NCI-H446 (cell line): ENCODE measurements at regions not wholly inside any gene's neighbourhood (a gene's known extent, or its start where the extent isn't known, plus 50 kb on each side); places are given as distances from the start of the nearest gene placed in this dataset.
"Not testable (repeated sequence)": the region's sequence is repeated elsewhere in the genome, so short reads cannot be mapped to it uniquely, and the experiment has no call there.

Source experiments
- DNase-seq, 2 experiments: peaks; one replicate each; lab custom pipeline; 2025; lab: John Stamatoyannopoulos, UW

DNA sequence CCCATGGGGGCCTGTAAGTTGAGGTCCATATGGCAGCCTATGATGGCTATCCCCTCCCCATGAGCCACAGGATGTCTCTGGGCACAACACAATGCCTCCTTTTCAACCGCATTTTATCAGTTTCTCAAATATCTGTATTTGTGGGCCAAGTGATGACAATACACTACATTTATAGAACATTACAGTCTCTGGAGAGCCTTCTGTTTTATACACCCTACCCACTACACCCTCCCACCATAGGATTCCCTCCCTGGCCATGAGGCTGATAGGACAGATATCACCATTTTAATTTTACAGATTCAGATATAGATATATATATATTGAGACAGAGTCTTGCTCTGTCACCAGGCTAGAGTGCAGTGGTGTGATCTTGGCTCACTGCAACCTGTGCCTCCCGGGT lies 236.8 kb downstream of the ENC1 start:
- DNase-seq = no peak

- DNase-seq = no peak
Observed at GRCh38 chr5:74402553-74402952, 238.0 kb downstream of the ENC1 start.

DNA sequence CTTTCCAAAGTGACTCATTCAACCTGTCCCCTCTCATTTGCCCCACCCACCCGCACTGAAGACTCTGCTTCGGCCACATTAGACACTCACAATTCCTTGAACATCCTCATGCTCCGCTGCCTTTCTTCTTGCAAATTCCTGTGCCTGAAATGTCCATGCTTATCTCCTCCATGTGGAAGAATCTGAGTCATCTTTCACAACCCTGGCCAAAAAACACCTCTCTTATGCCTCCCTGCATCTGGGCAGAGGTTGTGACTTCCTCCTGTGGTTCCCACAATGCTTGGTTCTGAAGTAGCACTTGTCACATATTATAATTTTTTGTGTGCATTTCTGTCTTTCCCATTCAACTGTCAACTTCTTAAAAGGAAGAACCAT lies 238.6 kb downstream of the ENC1 start:
- no peak for DNase-seq

DNA sequence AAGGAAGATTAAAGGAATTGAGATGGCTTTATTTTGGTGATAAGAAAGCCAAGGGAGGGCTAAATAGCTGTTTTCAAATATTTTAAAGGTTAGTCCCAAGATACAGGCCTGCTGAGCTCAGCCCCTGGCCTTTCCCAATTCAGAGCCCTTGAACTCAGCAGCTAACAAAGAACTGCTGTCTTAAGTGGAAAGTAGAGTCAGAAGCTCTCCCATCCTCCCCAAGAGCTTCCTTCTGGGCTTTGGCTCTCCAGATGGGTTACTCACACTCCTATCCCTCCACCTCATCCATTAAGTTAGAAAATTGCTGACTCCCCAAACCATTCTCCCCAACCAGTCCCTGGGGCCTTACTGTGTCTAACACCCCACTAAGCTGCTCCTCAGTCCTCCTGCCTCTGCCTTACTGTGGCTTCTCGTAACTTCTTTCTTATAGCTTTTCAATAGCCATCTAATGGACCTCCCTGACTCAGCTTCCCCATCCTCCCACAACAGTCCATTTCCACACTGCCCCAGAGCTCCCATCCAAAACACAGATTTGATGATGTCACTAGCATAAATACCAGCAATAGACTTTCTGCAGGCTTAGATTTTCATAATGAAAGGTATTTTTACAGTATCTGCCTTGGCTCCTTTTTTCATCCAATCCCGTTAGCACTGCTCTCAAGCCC lies 239.1 kb downstream of the ENC1 start:
- no peak for DNase-seq

DNA sequence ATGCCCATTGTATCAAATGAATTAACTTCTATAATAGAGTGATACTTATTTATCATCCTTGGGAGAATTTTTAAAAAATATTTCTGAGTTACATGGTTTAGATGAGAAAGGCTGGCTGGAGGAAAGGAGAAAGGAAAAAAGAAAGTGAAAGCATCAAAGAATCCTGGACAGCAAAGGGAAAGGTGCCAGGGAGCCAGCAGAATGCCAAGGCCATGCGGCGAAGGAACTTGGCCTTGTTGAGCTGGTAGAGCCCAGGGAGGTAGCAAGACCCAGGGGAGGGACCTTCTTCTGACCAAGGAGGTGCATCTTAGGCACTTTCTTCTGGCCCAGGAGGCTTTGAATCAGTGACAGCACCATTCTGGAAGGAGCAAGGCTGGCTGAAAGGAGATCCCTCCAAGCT lies 240.5 kb downstream of the ENC1 start:
- no peak for DNase-seq

GRCh38 chr5:74396913-74397622 lies 243.5 kb downstream of the ENC1 start:
- DNase-seq = no peak

GRCh38 chr5:74394916-74395880 lies 245.3 kb downstream of the ENC1 start:
- no peak for DNase-seq

DNA sequence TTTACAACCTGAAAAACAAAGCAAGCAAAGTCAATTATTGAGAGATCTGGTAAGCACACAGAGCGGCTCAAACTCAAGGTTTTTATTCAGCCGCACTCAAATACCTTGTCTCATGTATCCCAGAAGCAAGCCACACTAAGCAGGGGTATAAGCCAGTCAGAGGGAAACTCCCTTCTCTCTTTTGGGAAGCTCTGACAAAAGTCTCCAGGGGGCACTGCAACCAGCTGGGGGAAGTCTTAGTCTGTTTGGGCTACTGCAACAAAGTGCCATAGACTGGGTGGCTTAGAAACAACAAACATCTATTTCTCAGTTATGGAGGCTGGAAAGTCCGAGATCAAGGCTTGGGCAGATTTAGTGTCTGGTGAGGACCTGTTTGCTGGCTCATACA lies 246.0 kb downstream of the ENC1 start:
- no peak for DNase-seq

DNA sequence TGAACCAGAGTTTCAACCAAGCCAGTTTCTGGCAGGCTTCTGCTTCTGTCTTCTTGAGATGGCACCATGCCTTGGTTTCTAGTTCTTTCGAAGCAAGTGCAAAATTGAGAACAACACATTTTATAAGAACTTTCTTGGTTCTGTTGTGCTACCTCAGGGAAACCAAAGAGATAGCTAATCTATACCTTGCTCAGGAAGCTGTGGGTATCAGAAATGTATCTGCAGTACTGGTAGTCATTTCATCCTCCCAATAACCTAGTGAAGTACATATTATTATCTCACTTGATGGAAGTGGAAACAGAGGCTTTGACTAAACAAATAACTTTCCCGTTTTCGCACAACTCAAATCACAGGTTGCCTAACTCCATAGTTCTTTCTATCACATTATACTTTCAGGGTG lies 246.6 kb downstream of the ENC1 start:
- DNase-seq = no peak

DNA sequence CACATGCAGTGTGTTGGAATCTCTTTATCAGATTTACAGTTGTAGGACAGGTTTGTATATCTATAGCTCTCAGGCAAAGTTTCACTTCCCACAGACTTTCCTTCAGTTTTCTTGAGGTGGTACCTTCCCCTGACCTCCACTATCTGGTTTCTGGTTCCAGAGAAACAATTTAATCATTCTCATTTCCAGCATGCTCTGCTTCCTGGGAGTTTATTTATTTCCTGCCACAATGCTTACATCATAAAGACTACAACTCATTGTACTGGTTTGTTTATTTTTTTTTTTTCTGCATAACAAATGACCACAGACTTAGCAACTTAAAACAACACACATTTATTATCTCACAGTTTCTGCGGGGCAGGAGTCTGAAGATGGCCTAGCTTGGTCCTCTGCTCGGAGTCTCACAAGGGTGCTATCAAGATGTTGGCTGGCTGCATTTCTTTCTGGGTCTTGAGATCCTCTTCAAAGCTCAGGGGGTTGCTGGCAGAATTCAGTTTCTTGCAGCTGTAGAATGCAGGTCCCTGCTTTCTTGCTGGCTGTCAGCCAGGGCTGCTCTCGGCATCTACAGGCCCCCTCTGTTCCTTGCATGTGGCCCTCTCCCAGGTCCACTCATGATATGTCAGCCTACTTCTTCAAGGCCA lies 247.7 kb downstream of the ENC1 start:
- peak in 1 of 2 experiments; percentile 26 for DNase-seq

DNA sequence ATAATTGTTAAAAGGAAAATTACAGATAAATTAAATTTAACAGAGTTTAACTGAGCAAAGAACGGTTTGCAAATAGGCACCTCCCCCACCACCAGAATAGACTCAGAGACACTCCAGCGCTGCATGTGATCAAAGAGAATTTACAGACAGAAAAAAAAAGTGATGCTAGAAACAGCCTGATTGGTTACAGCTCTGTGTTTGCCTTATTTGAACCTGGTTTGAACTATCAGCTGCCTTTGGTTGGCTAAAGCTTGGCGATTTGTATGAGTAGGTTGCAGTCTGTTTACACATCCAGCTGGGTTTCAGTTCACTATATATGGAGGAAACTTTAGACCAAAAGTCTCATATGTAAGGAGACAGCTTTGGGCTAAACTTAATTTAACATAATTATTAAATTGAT lies 249.1 kb downstream of the ENC1 start:
- no peak for DNase-seq

DNA sequence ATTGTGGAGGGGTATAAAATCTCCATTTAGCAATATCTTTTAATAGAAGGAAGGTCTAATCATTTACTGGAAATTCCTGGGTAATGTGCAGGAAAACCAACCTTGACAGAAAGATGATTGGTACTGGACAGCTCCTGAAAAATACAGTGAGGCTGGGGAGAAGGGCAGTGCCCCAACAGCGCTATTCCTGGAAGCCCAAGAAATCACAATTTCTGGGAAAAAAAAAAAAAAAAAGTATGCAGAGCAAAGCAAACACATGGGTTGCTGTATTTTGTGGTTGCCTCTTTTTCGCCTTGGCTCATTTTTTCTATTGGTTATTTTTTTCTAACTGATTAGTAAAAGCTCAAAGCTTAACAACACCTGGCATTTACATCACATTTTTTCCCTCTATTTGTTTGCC lies 249.7 kb downstream of the ENC1 start:
- DNase-seq = no peak

DNA sequence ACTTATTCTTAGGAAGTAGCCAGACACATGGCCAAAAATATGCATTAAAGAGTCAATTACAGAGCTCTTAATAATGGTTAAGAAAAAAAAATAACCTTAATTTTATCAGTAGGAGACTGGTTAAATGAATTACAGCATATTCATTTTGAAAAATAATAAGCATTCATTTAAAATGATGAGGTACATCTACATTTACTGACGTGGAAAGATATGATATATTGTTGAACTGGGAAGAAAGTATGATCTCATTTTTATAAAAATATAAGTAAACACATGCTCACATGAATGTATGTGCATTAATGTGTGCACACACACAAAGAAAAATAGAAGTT lies 250.3 kb downstream of the ENC1 start:
- no peak for DNase-seq

DNA sequence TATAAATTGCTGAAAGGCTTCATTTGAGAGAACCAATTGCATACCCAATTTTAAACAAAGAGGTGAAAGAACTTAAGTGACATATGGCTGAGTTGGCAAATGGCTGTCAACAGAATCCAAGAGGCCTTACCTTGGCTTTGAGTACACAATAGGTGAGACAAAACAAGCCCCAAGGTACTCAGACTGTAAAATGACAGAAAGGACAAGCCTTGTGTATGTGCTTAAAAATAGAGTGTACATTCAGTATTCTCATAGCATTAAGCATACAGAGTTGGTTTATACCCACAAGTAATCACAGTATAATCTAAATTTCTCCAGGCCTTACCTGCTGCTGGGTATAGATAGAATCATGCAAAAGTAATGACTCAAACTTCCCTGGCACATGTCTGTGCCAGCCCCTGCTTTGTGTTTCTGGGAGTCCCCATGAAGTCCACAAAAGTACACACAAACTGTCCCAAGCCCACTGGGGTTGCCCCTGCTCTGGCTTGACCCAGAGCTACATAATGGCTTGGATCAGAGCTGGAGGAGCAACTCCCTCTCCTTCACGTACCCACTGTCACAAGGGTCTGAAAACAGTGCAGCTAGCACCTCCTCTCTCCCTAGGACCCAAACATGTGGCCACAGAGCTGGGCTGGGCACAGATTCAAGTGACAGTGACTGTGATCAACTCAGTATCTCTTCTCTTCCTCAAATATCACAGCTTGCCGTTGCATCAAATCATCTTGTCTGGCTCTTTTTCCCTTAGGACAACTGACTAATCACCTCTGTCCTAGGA lies 250.8 kb downstream of the ENC1 start:
- DNase-seq = no peak

DNA sequence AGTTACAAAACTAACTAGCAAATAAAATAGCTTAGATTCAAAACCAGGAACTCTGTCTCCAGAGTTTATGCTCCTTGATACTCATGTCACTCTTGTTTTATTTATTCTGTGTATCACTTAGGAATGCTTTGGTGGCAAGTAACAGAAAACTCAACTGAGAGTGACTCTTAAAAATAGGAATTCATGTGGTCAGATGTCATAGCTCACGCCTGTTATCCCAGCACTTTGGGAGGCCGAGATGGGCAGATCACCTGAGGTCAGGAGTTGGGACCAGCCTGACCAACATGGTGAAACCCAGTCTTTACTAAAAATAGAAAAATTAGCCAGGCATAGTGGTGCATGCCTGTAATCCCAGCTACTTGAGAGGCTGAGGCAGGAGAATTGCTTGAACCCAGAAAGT lies 252.1 kb downstream of the ENC1 start:
- not testable (repeated sequence) for DNase-seq

DNA sequence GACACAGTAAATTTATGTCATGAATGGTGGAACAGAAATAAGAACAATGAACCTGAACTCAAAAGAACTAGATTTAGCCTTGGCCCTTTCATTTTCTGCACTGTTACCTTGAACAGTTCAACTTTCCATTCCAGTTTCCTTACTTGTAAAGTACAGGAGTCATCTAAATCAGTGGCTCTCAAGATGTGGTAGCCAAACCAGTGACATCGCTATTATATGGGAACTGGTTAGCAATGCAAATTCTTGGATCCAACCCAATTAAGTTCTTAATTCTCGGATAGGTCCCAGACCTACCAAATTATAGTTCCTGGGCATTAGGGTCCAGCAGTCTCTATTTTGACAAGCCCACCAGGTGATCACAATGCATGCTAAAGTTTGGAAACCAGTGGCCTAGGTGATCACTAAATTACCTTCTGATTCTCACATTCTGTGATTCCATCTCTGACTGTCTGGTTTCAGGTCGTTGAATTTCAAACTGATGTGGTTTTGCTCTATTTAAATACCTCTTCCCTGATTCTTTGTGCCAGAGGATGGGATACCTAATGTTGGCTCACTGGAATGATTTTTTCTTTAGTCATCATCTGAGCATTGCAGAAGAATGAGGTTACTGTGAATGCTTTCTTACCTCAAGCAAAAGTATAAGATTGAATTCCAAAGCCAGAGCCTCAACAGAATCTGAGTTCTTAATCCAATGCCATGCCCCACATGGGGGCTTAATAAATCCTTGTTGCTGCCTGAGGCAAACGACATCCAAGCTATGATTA lies 253.8 kb downstream of the ENC1 start:
- no peak for DNase-seq

DNA sequence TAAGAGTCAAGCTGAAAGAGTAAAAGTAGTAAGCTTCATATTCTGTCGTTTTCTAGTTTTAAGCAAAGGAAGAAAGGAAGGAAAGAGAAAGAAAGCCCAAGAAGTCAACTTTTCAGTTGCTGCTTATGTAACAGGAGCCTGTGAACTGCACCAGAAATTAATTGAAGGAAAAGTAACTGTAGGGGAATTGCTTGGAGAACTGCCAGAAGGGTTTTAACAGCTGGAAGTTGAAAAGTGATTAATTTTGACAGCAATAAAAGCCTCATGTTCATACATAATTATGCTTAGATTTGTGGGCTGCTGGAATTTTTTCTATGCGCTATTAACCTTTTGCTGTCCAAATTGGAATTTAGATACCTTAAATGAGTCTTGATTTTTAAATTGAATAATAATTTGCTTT lies 255.7 kb downstream of the ENC1 start:
- peak; percentile 53 to 78 for DNase-seq

GRCh38 chr5:74382987-74383593 lies 257.4 kb downstream of the ENC1 start:
- peak; percentile 15 to 91 for DNase-seq

GRCh38 chr5:74382123-74382855 lies 258.2 kb downstream of the ENC1 start:
- DNase-seq = no peak

DNA sequence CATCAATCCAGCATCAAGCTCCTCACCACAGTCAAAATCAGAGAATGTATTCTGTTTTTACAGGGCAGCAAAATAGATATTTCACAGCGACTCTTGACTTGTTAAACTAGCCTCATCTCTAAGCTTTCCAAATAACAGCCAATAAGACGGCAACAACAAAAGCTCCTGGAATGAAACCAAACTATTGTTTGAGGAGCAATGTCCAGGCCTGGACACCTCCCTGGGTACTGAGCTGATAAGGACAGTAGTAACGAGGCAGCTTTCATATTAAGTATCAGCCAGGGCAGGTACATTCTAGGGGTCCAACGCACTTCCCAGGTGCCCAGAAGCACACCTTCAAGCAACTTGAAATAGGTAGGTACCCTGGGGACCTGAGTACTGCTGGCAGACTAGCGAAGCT lies 260.3 kb downstream of the ENC1 start:
- no peak for DNase-seq
